ENCODE measurements at regions not wholly inside any gene's neighbourhood (a gene's known extent, or its start where the extent isn't known, plus 50 kb on each side); places are given as distances from the start of the nearest gene placed in this dataset.
"Not testable (repeated sequence)": the region's sequence is repeated elsewhere in the genome, so short reads cannot be mapped to it uniquely, and the experiment has no call there.

DNA sequence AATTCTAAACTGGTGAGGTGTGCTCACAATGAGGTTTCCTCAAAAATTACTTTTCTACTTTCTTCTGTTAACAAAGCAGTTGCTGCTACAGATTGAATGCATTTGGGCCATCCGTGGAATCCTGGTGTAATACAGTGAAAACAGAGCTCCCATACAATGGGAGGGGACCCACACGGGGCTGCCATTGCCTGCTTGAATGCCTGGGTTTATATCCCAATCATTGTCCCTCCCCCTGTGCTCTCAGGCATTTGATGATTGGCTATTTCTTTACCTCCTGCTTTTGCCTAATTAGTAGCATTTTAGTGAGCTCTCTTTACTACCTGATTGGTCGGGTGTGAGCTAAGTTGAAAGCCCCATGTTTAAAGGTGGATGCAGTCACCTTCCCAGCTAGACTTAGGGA is 52.9 kb upstream of the CSF1 start:
- DNase-seq = not testable (repeated sequence)

DNA sequence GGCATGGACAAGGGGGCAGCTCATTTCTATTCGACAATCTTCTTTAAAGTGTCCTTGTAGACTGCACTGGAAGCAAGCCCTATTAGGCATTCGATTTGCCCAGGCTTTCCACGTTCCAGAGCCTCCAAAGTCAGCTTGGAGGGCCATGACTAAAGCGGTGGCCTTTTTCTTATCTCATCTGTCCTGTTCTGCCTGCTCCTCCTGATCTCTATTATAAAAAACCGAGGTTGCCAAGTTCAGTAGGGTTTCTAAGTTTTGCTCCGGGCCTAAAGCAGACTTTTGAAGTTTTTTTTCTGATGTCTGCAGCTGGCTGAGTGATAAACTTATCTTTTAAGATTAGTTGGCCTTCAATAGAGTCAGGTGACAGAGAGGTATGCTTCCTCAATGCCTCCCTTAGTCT is 54.7 kb upstream of the CSF1 start:
- DNase-seq = not testable (repeated sequence)

GRCh38 chr1:109853972-109854371 is 56.7 kb upstream of the CSF1 start:
- not testable (repeated sequence) for DNase-seq

DNA sequence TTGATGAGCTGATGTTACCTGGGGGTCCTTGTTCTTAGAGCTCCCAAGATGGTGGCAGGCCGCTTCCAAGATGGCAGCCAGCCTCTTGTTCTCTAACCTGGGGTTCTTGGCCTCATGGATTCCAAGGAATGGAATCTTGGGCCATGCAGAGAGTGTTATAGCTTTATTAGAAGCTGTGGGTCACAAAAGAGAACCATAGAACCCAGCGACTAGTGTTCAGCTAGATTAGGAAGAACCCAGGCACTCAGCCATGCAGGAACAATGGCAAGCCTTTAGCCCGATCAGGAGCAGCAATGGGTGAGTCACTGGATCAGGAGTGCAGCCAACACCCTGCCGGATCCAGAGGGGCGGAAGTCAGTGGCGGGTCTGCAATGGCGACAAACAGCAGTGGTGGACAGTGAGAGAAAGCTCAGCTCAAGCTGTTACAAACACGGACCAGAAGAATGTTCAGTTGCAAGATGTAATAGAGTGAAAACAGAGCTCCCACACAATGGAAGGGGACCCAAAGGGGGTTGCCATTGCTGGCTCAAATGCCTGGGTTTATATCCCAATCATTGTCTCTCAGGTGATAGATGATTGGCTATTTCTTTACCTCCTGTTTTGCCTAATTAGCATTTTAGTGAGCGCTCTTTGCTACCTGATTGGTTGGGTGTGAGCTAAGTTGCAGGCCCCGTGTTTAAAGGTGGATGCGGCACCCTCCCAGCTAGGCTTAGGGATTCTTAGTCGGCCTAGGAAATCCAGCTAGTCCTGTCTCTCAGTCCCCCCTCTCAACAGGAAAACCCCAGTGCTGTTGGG is 58.2 kb upstream of the CSF1 start:
- not testable (repeated sequence) for DNase-seq

GRCh38 chr1:109850827-109851226 is 59.8 kb upstream of the CSF1 start:
- no peak for DNase-seq

DNA sequence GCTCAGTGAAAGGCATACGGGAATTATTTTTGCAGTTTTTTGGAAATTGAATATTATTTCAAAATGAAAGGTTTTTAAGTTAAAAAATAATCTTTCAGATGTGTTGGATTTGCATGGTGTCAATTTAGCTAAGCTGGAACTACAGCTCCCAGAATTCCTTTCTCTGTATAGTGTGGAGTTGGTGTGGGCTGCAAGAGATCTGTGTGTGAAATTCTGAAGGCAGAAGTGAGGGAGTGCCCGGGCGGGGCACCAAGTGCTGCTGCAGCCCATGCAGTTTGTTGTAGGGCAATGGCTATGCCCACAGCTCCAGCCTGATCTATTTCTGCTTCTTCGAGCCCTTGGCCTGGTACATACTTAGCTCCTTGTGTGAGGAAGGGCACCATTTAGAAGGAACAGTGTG is 60.5 kb upstream of the CSF1 start:
- DNase-seq = no peak

DNA sequence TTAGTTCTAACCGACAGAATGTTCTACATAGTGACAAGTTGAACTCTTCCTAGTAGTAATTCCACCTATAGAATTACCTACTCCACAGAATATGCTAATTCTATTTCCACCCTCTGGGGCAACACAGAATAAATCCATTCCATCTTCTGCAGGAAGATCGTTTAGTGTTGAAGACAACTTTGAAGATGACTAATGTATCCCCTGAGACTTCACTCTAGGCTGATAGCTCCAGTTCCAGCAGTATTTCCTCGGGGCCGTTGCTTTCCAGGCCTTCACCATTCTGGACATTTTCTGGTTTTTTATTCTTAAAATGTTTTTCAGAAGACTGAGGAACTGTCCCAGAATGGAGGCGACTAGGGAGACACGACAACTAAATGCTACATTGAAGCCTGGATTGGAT is 61.0 kb upstream of the CSF1 start:
- no peak for DNase-seq

DNA sequence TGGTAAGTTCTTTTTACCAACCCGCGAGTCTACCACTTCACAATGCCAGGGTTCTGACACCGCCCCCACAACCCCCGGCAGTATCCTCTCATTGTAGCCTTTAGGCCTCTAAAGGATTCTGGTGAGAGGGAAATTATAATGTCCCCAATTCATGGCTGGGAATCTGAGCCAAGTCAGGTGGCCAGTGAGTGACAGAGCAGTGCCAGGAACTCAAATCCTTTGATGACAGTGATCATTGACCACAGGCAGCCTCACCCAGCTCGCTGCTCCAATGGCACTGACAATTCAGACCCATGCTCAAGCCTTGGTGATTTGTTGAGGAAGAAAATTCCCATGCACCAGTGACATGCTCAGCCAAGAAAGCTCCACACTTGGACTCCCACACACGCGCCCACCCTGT is 63.4 kb upstream of the CSF1 start:
- no peak for DNase-seq

GRCh38 chr1:109846846-109847245 is 63.8 kb upstream of the CSF1 start:
- no peak for DNase-seq

DNA sequence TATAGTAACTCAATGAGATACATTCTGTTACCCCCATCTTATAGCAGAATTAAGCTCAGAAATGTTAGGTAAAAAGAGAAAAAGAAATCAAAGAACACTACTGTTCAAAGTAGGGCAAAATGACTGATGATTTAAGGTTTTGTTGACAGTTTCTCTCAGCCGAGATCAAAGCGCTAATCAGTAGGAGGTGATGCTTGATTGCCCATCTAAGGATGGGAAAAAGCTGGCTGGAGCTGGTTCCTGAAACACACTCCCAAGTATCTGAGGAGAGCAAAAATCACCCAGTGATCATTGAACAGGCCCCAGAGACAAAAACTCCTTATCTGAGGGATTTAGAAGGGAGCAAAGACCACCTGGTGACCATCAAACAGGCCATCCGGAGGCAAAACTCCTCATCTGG is 64.5 kb upstream of the CSF1 start:
- no peak for DNase-seq

GRCh38 chr1:109845658-109846057 is 65.0 kb upstream of the CSF1 start:
- DNase-seq = no peak

DNA sequence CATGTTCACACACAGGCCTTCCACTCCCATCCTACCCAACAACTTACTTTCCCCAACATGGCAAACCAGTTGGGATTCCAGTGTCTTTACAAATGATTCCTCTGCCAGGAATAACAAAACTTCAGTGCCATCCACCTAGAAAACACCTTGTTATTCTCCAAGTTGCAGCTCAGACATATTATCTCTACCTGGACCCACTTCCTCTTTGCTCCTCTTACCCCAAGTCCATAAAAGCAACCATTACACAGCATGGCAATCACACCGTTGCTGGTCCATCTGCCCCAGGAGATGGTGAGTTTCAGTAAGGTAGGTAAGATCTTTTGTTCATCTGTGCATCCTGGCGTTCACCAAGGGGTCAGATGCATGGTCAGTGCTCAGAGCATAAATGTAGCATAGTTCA is 66.0 kb upstream of the CSF1 start:
- no peak for DNase-seq

GRCh38 chr1:109840011-109840629 is 70.5 kb upstream of the CSF1 start:
- no peak for DNase-seq

- not testable (repeated sequence) for DNase-seq
Observed at GRCh38 chr1:109839276-109839675, 71.4 kb upstream of the CSF1 start.

DNA sequence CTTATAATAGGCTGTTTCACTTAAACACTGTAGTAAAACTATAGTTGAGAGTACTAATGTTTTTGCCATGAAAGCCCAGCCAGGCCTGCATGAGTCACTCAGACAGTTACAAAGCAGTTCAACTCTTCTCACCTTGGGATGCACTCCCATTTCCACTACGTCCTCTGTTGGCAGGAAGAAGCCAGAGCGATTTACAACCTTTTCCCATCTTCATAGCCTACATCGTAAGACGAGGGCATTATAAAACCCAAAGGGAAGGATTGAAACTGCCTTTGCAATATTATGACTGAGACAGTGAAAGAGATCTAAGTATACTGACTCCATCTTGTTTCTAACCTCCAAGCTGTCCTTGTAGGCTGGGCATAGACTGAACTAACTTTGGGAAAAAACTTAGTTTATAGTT is 71.8 kb upstream of the CSF1 start:
- DNase-seq = no peak

- DNase-seq = no peak
Observed at GRCh38 chr1:109837852-109838570, 72.6 kb upstream of the CSF1 start.

GRCh38 chr1:109835645-109836044 is 71.9 kb upstream of the EPS8L3 start:
- not testable (repeated sequence) for DNase-seq

GRCh38 chr1:109834951-109835350 is 71.2 kb upstream of the EPS8L3 start:
- no peak for DNase-seq

DNA sequence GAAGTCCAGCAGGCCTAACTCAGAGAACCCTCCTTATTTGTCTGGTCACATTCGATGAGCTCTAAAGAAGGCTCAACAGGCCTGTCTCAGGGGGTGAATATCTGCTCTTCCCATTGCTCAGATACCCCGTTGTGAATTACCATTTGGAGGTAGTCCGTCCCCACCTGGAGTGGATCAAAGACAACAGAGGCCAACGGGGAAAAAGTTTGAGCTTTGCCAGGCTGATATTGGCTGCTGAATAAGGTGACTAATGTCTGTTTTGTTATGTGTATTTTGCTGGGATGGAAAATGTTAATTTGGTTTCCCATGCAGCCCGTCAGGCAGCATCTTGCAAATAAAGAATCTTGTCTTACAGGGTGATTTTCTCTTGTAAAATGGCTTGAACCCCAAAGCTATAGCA is 69.2 kb upstream of the EPS8L3 start:
- DNase-seq = no peak

DNA sequence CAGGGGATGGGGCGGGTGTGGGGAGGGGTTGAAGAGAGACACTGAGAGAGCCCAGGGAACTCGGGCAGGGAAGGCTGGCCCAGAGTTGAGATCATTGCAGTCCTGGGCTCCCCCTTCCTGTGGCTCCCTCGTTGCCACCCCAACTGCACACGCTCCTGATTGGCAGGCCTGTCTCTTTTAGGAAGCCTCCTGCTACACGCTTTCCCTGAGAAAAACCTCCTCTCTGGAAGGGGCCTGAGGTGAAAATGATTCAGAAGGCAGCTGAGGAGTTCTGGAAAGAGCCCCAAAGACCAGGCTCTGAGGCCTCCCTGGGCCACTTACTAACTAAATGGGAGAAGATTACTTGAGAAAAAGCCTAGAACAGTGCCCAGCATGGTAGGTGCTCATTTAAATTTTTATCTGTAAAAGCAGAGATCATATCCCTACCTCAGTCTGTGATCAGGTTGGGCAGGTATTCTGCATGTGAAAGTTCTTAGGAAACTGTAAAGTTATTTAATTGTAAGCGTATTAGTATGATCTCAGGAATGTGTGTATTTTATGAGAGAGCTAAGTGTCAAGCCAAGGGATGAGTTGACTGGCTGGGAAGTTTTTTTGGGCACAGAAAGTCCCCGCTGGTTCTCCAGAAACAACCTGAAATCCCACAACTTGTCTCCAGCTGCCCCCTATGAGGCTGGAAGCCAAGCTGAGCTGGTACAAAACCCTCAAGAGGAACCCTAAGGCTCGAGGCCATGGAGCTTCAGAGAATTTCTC is 65.2 kb upstream of the EPS8L3 start:
- DNase-seq = no peak

- no peak for DNase-seq
Observed at GRCh38 chr1:109827986-109828385, 64.3 kb upstream of the EPS8L3 start.

GRCh38 chr1:109827466-109827865 is 63.7 kb upstream of the EPS8L3 start:
- DNase-seq = no peak

GRCh38 chr1:109826930-109827349 is 63.2 kb upstream of the EPS8L3 start:
- no peak for DNase-seq

Data from NCI-H1694 treated with DMSO at 0.1 percent for 48 hours (cell line).